ENCODE measurements at regions not wholly inside any gene's neighbourhood (a gene's known extent, or its start where the extent isn't known, plus 50 kb on each side); places are given as distances from the start of the nearest gene placed in this dataset.
"Not testable (repeated sequence)": the region's sequence is repeated elsewhere in the genome, so short reads cannot be mapped to it uniquely, and the experiment has no call there.

- CTCF ChIA-PET (ENCODE audit: unreplicated experiment); H3K4me1 ChIP-seq (ENCODE audit: insufficient read depth, low read length, poor library complexity, severe bottlenecking); POLR2A ChIA-PET; H4K20me1 ChIP-seq (ENCODE audit: insufficient read depth, low read length); DNase-seq (ENCODE audit: low spot score); H3K36me3 ChIP-seq (ENCODE audit: insufficient read depth, low read length); H3K4me2 ChIP-seq (ENCODE audit: low read length); H3K27ac ChIP-seq (ENCODE audit: low read depth, low read length, poor library complexity, severe bottlenecking); H2AFZ ChIP-seq (ENCODE audit: low read length); H3K9me3 ChIP-seq (ENCODE audit: low read length); H3K79me2 ChIP-seq (ENCODE audit: insufficient read depth, low read depth, low read length); H3K4me3 ChIP-seq (ENCODE audit: low read depth, low read length, poor library complexity, severe bottlenecking); intact Hi-C loops (cut with micrococcal nuclease; ENCODE audit: unreplicated experiment); BruUV-seq (replicated peaks); H3K9me2 ChIP-seq (ENCODE audit: insufficient read depth, low read length): not testable (repeated sequence)
Observed at GRCh38 chr9:42419652-42420051, 236.2 kb downstream of the SPATA31A6 start.

GRCh38 chr9:42420324-42420723, 236.9 kb downstream of the SPATA31A6 start:
- BruUV-seq (replicated peaks); H3K4me3 ChIP-seq (ENCODE audit: low read depth, low read length, poor library complexity, severe bottlenecking); H3K4me2 ChIP-seq (ENCODE audit: low read length); H3K27ac ChIP-seq (ENCODE audit: low read depth, low read length, poor library complexity, severe bottlenecking); H3K9me2 ChIP-seq (ENCODE audit: insufficient read depth, low read length); POLR2A ChIA-PET; H4K20me1 ChIP-seq (ENCODE audit: insufficient read depth, low read length); H3K4me1 ChIP-seq (ENCODE audit: insufficient read depth, low read length, poor library complexity, severe bottlenecking); H3K79me2 ChIP-seq (ENCODE audit: insufficient read depth, low read depth, low read length); H2AFZ ChIP-seq (ENCODE audit: low read length); H3K36me3 ChIP-seq (ENCODE audit: insufficient read depth, low read length); H3K9me3 ChIP-seq (ENCODE audit: low read length); DNase-seq (ENCODE audit: low spot score); intact Hi-C loops (cut with micrococcal nuclease; ENCODE audit: unreplicated experiment); CTCF ChIA-PET (ENCODE audit: unreplicated experiment): not testable (repeated sequence)

GRCh38 chr9:42421630-42422029, 238.2 kb downstream of the SPATA31A6 start:
- CTCF ChIA-PET (ENCODE audit: unreplicated experiment); H3K9me3 ChIP-seq (ENCODE audit: low read length); H3K4me1 ChIP-seq (ENCODE audit: insufficient read depth, low read length, poor library complexity, severe bottlenecking); H3K27ac ChIP-seq (ENCODE audit: low read depth, low read length, poor library complexity, severe bottlenecking); H2AFZ ChIP-seq (ENCODE audit: low read length); H4K20me1 ChIP-seq (ENCODE audit: insufficient read depth, low read length); H3K9me2 ChIP-seq (ENCODE audit: insufficient read depth, low read length); POLR2A ChIA-PET; H3K36me3 ChIP-seq (ENCODE audit: insufficient read depth, low read length); DNase-seq (ENCODE audit: low spot score); H3K79me2 ChIP-seq (ENCODE audit: insufficient read depth, low read depth, low read length); intact Hi-C loops (cut with micrococcal nuclease; ENCODE audit: unreplicated experiment); H3K4me2 ChIP-seq (ENCODE audit: low read length); BruUV-seq (replicated peaks); H3K4me3 ChIP-seq (ENCODE audit: low read depth, low read length, poor library complexity, severe bottlenecking): not testable (repeated sequence)

GRCh38 chr9:42430674-42431615, 247.5 kb downstream of the SPATA31A6 start:
- BruUV-seq (replicated peaks); H3K79me2 ChIP-seq (ENCODE audit: insufficient read depth, low read depth, low read length); H4K20me1 ChIP-seq (ENCODE audit: insufficient read depth, low read length); H3K27ac ChIP-seq (ENCODE audit: low read depth, low read length, poor library complexity, severe bottlenecking); intact Hi-C loops (cut with micrococcal nuclease; ENCODE audit: unreplicated experiment); H3K4me1 ChIP-seq (ENCODE audit: insufficient read depth, low read length, poor library complexity, severe bottlenecking); H3K4me2 ChIP-seq (ENCODE audit: low read length); H3K9me2 ChIP-seq (ENCODE audit: insufficient read depth, low read length); POLR2A ChIA-PET; H3K4me3 ChIP-seq (ENCODE audit: low read depth, low read length, poor library complexity, severe bottlenecking); DNase-seq (ENCODE audit: low spot score); CTCF ChIA-PET (ENCODE audit: unreplicated experiment); H2AFZ ChIP-seq (ENCODE audit: low read length); H3K36me3 ChIP-seq (ENCODE audit: insufficient read depth, low read length); H3K9me3 ChIP-seq (ENCODE audit: low read length): not testable (repeated sequence)

DNA sequence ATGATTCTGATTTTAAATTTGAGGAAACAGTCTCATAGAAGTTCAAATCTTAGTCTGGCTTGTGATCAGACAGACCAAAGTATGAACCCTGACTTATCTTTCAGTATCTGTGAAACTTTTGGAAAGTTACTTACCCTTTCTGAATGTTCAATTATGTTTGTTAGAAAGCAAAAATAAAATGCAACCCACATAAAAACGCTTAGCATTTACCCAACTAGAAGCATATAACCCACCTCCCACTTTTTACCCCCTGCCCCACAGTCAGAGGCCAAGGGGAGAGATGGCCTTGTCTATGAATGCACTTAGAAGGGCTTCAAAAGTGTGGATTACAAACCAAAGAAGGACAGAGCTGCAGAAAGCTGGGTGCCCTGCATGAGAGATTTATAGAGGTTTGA, 248.2 kb downstream of the SPATA31A6 start:
- BruUV-seq (replicated peaks); H3K4me2 ChIP-seq (ENCODE audit: low read length): not testable (repeated sequence)

DNA sequence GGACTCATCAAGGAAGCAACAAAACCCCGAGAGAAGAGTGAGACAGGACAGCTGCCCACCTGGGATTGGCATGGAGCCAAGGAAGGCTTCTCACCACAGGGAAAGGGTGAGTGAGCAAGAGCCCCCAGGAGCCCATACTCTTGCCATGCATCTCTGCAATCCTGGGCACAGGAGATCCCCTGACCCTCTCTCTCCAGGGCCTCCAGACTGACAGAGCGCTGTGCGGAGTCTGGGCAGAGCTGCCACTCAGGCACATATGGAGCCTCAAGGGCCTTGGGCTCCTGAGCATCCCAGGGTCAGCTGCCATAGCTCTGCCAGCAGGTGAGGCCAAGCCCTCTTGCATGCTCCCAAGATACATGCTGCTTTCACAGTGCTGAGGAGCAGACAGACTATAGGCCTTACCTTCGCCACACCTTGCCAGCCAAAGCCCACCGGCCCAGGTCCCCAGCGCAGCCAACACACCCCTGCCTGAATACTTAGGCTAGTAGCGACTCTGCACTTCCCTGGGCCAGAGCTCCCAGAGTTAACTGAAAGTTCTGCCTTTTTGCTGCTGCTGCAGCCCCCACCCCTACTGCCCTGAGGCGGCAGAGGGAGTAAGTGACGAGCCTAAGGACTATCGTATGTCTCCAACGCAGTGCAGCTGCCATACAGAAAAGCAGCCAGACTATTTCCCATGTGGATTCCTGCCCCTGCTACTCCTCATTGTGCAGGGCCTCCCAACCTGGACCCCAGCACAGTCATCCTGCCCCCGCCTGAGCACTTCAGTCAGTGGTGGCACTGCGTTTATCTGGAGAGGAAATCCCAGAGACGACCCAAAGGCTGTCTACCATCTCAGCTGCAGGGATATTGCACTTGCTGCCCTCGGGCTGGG, 251.6 kb downstream of the SPATA31A6 start:
- H3K79me2 ChIP-seq (ENCODE audit: insufficient read depth, low read depth, low read length); H3K9me3 ChIP-seq (ENCODE audit: low read length); POLR2A ChIA-PET; BruUV-seq (replicated peaks); H3K4me3 ChIP-seq (ENCODE audit: low read depth, low read length, poor library complexity, severe bottlenecking); H3K36me3 ChIP-seq (ENCODE audit: insufficient read depth, low read length); CTCF ChIA-PET (ENCODE audit: unreplicated experiment); intact Hi-C loops (cut with micrococcal nuclease; ENCODE audit: unreplicated experiment); H3K9me2 ChIP-seq (ENCODE audit: insufficient read depth, low read length); DNase-seq (ENCODE audit: low spot score); H3K27ac ChIP-seq (ENCODE audit: low read depth, low read length, poor library complexity, severe bottlenecking); H4K20me1 ChIP-seq (ENCODE audit: insufficient read depth, low read length); H2AFZ ChIP-seq (ENCODE audit: low read length); H3K4me1 ChIP-seq (ENCODE audit: insufficient read depth, low read length, poor library complexity, severe bottlenecking); H3K4me2 ChIP-seq (ENCODE audit: low read length): not testable (repeated sequence)

More for the DNA sequence above, 248.2 kb downstream of the SPATA31A6 start:
- H3K79me2 ChIP-seq (ENCODE audit: insufficient read depth, low read depth, low read length); POLR2A ChIA-PET; intact Hi-C loops (cut with micrococcal nuclease; ENCODE audit: unreplicated experiment); H3K9me2 ChIP-seq (ENCODE audit: insufficient read depth, low read length); H3K4me1 ChIP-seq (ENCODE audit: insufficient read depth, low read length, poor library complexity, severe bottlenecking); DNase-seq (ENCODE audit: low spot score); H3K4me3 ChIP-seq (ENCODE audit: low read depth, low read length, poor library complexity, severe bottlenecking); H3K9me3 ChIP-seq (ENCODE audit: low read length); CTCF ChIA-PET (ENCODE audit: unreplicated experiment); H3K36me3 ChIP-seq (ENCODE audit: insufficient read depth, low read length); H4K20me1 ChIP-seq (ENCODE audit: insufficient read depth, low read length); H3K27ac ChIP-seq (ENCODE audit: low read depth, low read length, poor library complexity, severe bottlenecking); H2AFZ ChIP-seq (ENCODE audit: low read length): not testable (repeated sequence)

Measured in OCI-LY7 (cell line).